ENCODE measurements at regions not wholly inside any gene's neighbourhood (a gene's known extent, or its start where the extent isn't known, plus 50 kb on each side); places are given as distances from the start of the nearest gene placed in this dataset.

DNA sequence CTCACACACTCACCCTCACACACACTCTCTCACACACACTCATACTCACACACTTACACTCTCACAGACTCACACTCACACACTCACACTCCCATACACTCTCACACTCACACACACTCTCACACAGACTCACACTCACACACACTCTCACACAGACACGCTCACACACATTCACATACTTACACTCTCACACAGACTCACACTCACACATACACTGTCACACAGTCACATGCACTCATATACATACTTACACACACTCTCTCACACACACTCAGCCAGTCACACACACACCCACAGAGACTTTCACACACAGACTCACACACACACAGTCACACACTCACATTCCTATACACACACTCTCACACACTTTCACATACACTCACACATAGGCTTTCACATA is 1478.8 kb downstream of the BRD1 start:
- Histone ChIP-seq H3K9ac (no peak overlapping the region), H4K20me1 (peaks cover 0 to 17% (median 0%) of the 10 kb centered on the region in 11 experiments; a peak in 3 of 22 replicates), H3K4me2 (no peak overlapping the region), H3K4me3 (no peak overlapping the region), H3K9me3 (replicated peaks in 1 of 11) (no peaks in the 10 kb centered on the region), H3K36me3 (no peaks in the 10 kb centered on the region), H3K27ac (no peak overlapping the region), H3K4me1 (peaks cover 18 to 73% (median 38%) of the 10 kb centered on the region in 10 experiments), H3K27me3 (peaks cover 0 to 11% (median 0%) of the 10 kb centered on the region in 11 experiments; a peak in 4 of 22 replicates)
- TF ChIP-seq Cebpa-rat (IDR thresholded peaks at IDR 0.05), result no peak

DNA sequence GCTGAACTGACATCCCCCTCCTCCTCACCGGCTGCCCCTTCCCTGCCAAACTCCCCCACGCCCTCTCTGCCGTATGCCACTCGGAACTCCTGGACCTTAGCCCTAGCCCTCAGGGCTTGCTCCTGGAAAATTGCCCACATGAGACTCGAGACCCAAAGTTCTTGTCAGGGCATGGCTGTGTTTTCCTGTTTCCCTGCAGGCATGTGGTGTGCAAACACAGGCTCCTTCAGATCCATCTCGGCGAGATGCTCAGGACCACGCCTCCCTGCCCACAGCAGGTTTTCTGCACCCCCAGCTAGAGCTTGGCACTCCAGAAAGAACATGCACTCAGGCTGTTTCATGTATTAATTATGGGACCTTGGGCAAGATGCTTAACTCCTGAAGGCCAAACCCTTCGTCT is 1480.4 kb downstream of the BRD1 start:
- Histone ChIP-seq H4K20me1 (peaks cover 0 to 7% (median 0%) of the 10 kb centered on the region in 11 experiments; a peak in 1 of 22 replicates), H3K4me2 (peak overlapping the region in 5 of 11 experiments; percentile 15 to 48 (median 27); a peak in 7 of 22 replicates), H3K9me3 (replicated peaks in 1 of 11) (no peaks in the 10 kb centered on the region), H3K4me3 (no peak overlapping the region), H3K36me3 (no peaks in the 10 kb centered on the region), H3K27ac (no peak overlapping the region), H3K27me3 (peaks cover 0 to 4% (median 0%) of the 10 kb centered on the region in 11 experiments; a peak in 3 of 22 replicates), H3K4me1 (peaks cover 6 to 73% (median 38%) of the 10 kb centered on the region in 10 experiments), H3K9ac (no peak overlapping the region)
- TF ChIP-seq Cebpa-rat (IDR thresholded peaks at IDR 0.05), result no peak

- Histone ChIP-seq H3K4me1 (peaks cover 2 to 73% (median 38%) of the 10 kb centered on the region in 10 experiments; a peak in 19 of 20 replicates), H3K36me3 (no peaks in the 10 kb centered on the region), H3K9ac (no peak overlapping the region), H3K9me3 (replicated peaks in 1 of 11) (no peaks in the 10 kb centered on the region), H3K4me2 (peak overlapping the region in 7 of 11 experiments; percentile 15 to 48 (median 27); a peak in 8 of 22 replicates), H4K20me1 (0 out of 22 replicates have a peak, but pooled peaks cover 0 to 7% (median 0%) of the 10 kb centered on the region in 11 experiments), H3K27ac (no peak overlapping the region), H3K27me3 (no peaks in the 10 kb centered on the region; a peak in 1 of 22 replicates), H3K4me3 (no peak overlapping the region)
- no peak for TF ChIP-seq Cebpa-rat (IDR thresholded peaks at IDR 0.05)
Measured at GRCh38 chr22:48346911-48347310, 1480.8 kb downstream of the BRD1 start.

- Histone ChIP-seq H3K9me3 (replicated peaks in 1 of 11) (no peaks in the 10 kb centered on the region), H3K36me3 (no peaks in the 10 kb centered on the region), H4K20me1 (0 out of 22 replicates have a peak, but pooled peaks cover 0 to 7% (median 0%) of the 10 kb centered on the region in 11 experiments), H3K9ac (no peak overlapping the region), H3K4me1 (peaks cover 1 to 73% (median 38%) of the 10 kb centered on the region in 10 experiments; a peak in 16 of 20 replicates), H3K4me2 (peak overlapping the region in 4 of 11 experiments; percentile 20 to 48 (median 34); a peak in 4 of 22 replicates), H3K27ac (no peak overlapping the region), H3K4me3 (no peak overlapping the region), H3K27me3 (peaks cover 0 to 1% (median 0%) of the 10 kb centered on the region in 11 experiments; a peak in 1 of 22 replicates)
- no peak for TF ChIP-seq Cebpa-rat (IDR thresholded peaks at IDR 0.05)
Measured at GRCh38 chr22:48346311-48346710, 1481.4 kb downstream of the BRD1 start.

DNA sequence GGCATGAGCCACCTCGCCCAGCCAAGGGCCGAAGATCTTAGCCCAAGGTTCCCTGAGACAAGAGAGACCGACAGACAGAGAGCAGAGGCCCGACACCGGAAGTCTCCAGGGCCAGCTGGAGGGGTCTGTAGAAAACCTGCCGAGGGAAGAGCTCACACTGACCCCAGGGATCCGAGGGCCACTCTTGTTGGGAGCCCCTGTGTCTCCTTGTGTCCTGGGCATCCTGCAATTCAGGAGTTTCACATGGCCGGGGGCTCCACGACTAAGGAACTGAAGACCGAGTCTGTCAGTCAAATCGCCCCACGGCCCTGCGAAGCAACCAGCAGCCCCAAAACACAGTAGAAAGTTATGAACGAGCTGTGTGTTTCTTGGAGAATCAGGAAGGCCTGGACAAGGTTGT is 1482.0 kb downstream of the BRD1 start:
- Histone ChIP-seq H3K27me3 (peaks cover 0 to 7% (median 0%) of the 10 kb centered on the region in 11 experiments; a peak in 2 of 22 replicates), H3K27ac (no peak overlapping the region), H4K20me1 (peaks cover 0 to 7% (median 0%) of the 10 kb centered on the region in 11 experiments; a peak in 1 of 22 replicates), H3K36me3 (no peaks in the 10 kb centered on the region), H3K9me3 (replicated peaks in 1 of 11) (no peaks in the 10 kb centered on the region), H3K4me2 (peak overlapping the region in 1 of 11 experiments; percentile 12; a peak in 1 of 22 replicates), H3K9ac (no peak overlapping the region), H3K4me3 (no peak overlapping the region), H3K4me1 (peaks cover 7 to 73% (median 40%) of the 10 kb centered on the region in 10 experiments; a peak in 18 of 20 replicates)
- no peak for TF ChIP-seq Cebpa-rat (IDR thresholded peaks at IDR 0.05)

DNA sequence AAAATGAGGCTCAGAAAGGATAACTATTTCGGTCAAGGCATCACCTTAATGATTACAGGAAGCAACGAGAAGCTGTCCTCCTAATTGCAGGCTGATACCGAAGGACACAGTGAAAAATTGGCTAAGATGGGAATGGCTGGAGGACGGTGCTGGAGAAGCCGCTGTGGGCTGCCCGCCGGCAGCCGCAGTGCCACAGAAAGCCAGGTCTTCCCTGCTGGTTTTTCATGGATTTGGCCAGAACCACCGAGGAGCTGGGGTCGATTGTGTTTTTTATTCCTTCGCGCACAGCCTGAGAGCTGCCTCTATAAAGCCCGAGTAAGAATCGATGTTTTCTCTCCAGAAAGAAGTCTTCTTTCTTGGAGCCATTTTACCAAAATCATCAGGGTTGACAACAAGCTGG is 1484.2 kb downstream of the BRD1 start:
- TF ChIP-seq Cebpa-rat (IDR thresholded peaks at IDR 0.05), result no peak
- H3K4me3 ChIP-seq, result no peak overlapping the region
- H3K9ac ChIP-seq, result no peak overlapping the region
- no peaks in the 10 kb centered on the region for H3K36me3 ChIP-seq
- H4K20me1 ChIP-seq, result peaks cover 0 to 7% (median 0%) of the 10 kb centered on the region in 11 experiments; a peak in 2 of 22 replicates
- no peak overlapping the region for H3K27ac ChIP-seq
- H3K4me2 ChIP-seq, result peak overlapping the region in 8 of 11 experiments; percentile 1 to 88 (median 76); a peak in 15 of 22 replicates
- H3K27me3 ChIP-seq, result peaks cover 0 to 7% (median 0%) of the 10 kb centered on the region in 11 experiments; a peak in 2 of 22 replicates
- peaks cover 7 to 88% (median 60%) of the 10 kb centered on the region in 10 experiments; a peak in 18 of 20 replicates for H3K4me1 ChIP-seq
- H3K9me3 ChIP-seq (replicated peaks in 1 of 11), result no peaks in the 10 kb centered on the region

DNA sequence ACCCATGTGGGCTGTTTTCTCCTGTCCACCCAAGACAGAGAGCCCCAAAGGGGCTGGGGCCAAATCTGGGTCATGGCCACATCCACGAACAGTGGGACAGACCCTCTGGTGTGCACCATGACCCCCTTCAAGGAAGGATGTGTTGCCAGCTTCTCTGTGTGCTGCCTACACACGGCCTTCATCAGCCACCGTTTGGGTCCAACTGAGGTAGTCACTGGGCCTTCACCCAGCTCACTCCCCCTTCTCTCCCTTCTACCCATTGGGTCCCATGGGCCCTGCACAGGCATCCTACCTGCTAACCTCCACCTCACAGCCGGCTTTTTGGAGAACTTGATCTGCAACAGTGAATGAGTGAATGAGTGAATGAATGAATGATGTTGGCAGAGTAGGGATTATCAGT is 1484.9 kb downstream of the BRD1 start:
- Histone ChIP-seq H3K9me3 (replicated peaks in 1 of 11) (no peaks in the 10 kb centered on the region), H3K4me1 (peaks cover 7 to 95% (median 60%) of the 10 kb centered on the region in 10 experiments; a peak in 18 of 20 replicates), H3K4me2 (peak overlapping the region in 8 of 11 experiments; percentile 3 to 88 (median 76); a peak in 13 of 22 replicates), H3K27me3 (peaks cover 0 to 7% (median 0%) of the 10 kb centered on the region in 11 experiments; a peak in 2 of 22 replicates), H3K36me3 (no peaks in the 10 kb centered on the region), H3K9ac (no peak overlapping the region), H3K27ac (no peak overlapping the region), H3K4me3 (no peak overlapping the region), H4K20me1 (peaks cover 0 to 7% (median 0%) of the 10 kb centered on the region in 11 experiments; a peak in 2 of 22 replicates)
- TF ChIP-seq Cebpa-rat (IDR thresholded peaks at IDR 0.05), result no peak

- Histone ChIP-seq H3K9me3 (replicated peaks in 1 of 11) (no peaks in the 10 kb centered on the region), H4K20me1 (peaks cover 0 to 7% (median 0%) of the 10 kb centered on the region in 11 experiments; a peak in 2 of 22 replicates), H3K4me1 (peaks cover 7 to 99% (median 66%) of the 10 kb centered on the region in 10 experiments; a peak in 18 of 20 replicates), H3K27ac (no peak overlapping the region), H3K36me3 (no peaks in the 10 kb centered on the region), H3K9ac (no peak overlapping the region; a peak in 1 of 22 replicates), H3K27me3 (peaks cover 0 to 7% (median 0%) of the 10 kb centered on the region in 11 experiments; a peak in 2 of 22 replicates), H3K4me2 (peak overlapping the region in 9 of 11 experiments; percentile 47 to 88 (median 74); a peak in 16 of 22 replicates), H3K4me3 (no peak overlapping the region)
- no peak for TF ChIP-seq Cebpa-rat (IDR thresholded peaks at IDR 0.05)
Measured at GRCh38 chr22:48342016-48342415, 1485.7 kb downstream of the BRD1 start.
